K562 (cell line): ENCODE measurements at regions not wholly inside any gene's neighbourhood (a gene's known extent, or its start where the extent isn't known, plus 50 kb on each side); places are given as distances from the start of the nearest gene placed in this dataset.

Source experiments
- ATAC-seq: fragments of 200-7000 bp; cut with Tn5 transposase; 3 replicates; pipeline ENCODE4 v1.9.1; 2020; ENCODE audit warnings: moderate library complexity
- BruUV-seq: library from RNA; stranded (reverse); fragments of 400-500 nt; replicated peaks from 2 replicates; lab custom pipeline; 2021; lab: Mats Ljungman, UMichigan
- CTCF ChIA-PET: fragments of 300-600 bp; formaldehyde crosslinking; extraction: SDS; loops from one replicate; lab custom pipeline; 2021; ENCODE audit warnings: low intra/inter-chr PET ratio; lab: Yijun Ruan, JAX
- POLR2A ChIA-PET: fragments of 300-600, 350-650 bp; sonication (Branson Sonifier 250); formaldehyde crosslinking; extraction: SDS; loops from one replicate; lab custom pipeline; 2021; ENCODE audit warnings: antibody characterized with exemption, inconsistent platforms; lab: Yijun Ruan, JAX
- DNase-seq, 4 experiments: peaks; one replicate each; pipeline versions ENCODE4 v3.0.0 to v3.0.0-alpha.2; 2011 to 2018; ENCODE audit warnings: low spot score in 3 of 4, mixed read lengths in 3 of 4; ENCODE audit errors: extremely low read depth in 1 of 4
- FAIRE-seq: peaks from 2 replicates; lab custom pipeline; 2011; peaks lifted over from hg19 to GRCh38; lab: Jason Lieb, UNC
- H2AFZ ChIP-seq: 2 replicates; pipeline ENCODE4 v1.6.0; 2011; ENCODE audit warnings: low read depth, low read length, control low read depth, inconsistent platforms
- H3K27ac ChIP-seq: fragments of 200-600 bp; 3 replicates; pipeline ENCODE4 v1.8.0; 2011; ENCODE audit warnings: low read depth, mild to moderate bottlenecking, control low read depth, inconsistent platforms, low read length, moderate library complexity, mixed read lengths; ENCODE audit errors: extremely low read depth
- H3K27me3 ChIP-seq, 2 experiments: fragments of 300-600 bp in 1 of 2; 2 replicates in 1 of 2; 3 replicates in 1 of 2; pipeline versions ENCODE4 v1.6.0 to v1.8.0; 2011; ENCODE audit warnings: inconsistent platforms in 2 of 2, low read length in 2 of 2, mild to moderate bottlenecking in 1 of 2, mixed read lengths in 1 of 2, moderate library complexity in 1 of 2; ENCODE audit not compliant: control insufficient read depth in 2 of 2, insufficient read depth in 2 of 2
- H3K36me3 ChIP-seq: fragments of 300-600 bp; 3 replicates; pipeline ENCODE4 v1.8.0; 2011; ENCODE audit warnings: mild to moderate bottlenecking, low read length, inconsistent platforms; ENCODE audit not compliant: control insufficient read depth, insufficient read depth
- H3K4me1 ChIP-seq, 2 experiments: fragments of 200-600 bp in 1 of 2; replicated peaks in 1 of 2; 2 replicates in 1 of 2; 3 replicates in 1 of 2; pipeline versions ENCODE4 v1.5.1 to v1.8.0; 2011; ENCODE audit warnings: inconsistent platforms in 2 of 2, low read length in 2 of 2, mild to moderate bottlenecking in 1 of 2, mixed read lengths in 1 of 2, moderate library complexity in 1 of 2; ENCODE audit not compliant: control insufficient read depth in 2 of 2, insufficient read depth in 2 of 2
- H3K4me2 ChIP-seq: 2 replicates; pipeline ENCODE4 v1.6.1; 2011; ENCODE audit warnings: low read length, control low read depth, inconsistent platforms, mixed read lengths; ENCODE audit not compliant: insufficient read depth
- H3K4me3 ChIP-seq: fragments of 200-600 bp; sonication (generic), shearing (Covaris generic); 2 replicates; pipeline ENCODE4 v1.5.1; 2016; ENCODE audit warnings: control low read depth, inconsistent platforms
- H3K79me2 ChIP-seq: fragments of 200-600 bp; 3 replicates; pipeline ENCODE4 v1.8.0; 2011; ENCODE audit warnings: low read length, inconsistent platforms; ENCODE audit not compliant: control insufficient read depth, insufficient read depth
- H3K9ac ChIP-seq, 2 experiments: 2 replicates each; pipeline versions ENCODE4 v1.6.0 to v1.6.1; 2011; ENCODE audit warnings: low read depth in 2 of 2, low read length in 2 of 2, control low read depth in 1 of 2, inconsistent platforms in 1 of 2, mild to moderate bottlenecking in 1 of 2, mixed read lengths in 1 of 2; ENCODE audit not compliant: insufficient read depth in 1 of 2
- H3K9me1 ChIP-seq: one replicate; pipeline ENCODE4 v1.6.0; 2011; ENCODE audit warnings: inconsistent platforms, mild to moderate bottlenecking, low read length, moderate library complexity; ENCODE audit not compliant: control insufficient read depth, insufficient read depth
- H3K9me3 ChIP-seq: replicated peaks from 2 replicates; pipeline ENCODE4 v1.5.1; 2011; ENCODE audit warnings: low read depth, low read length, inconsistent platforms; ENCODE audit not compliant: control insufficient read depth, insufficient read depth
- H4K20me1 ChIP-seq: replicated peaks from 2 replicates; pipeline ENCODE4 v1.6.1; 2011; ENCODE audit warnings: low read length, inconsistent platforms, mixed read lengths; ENCODE audit not compliant: control insufficient read depth, insufficient read depth
- ERF ChIP-seq: fragments of 450-650 bp; formaldehyde crosslinking; IDR thresholded peaks from 2 replicates; pipeline ENCODE4 v1.4.0; 2020; ENCODE audit warnings: mild to moderate bottlenecking, mixed read lengths
- GABPB1 ChIP-seq: sonication (generic); formaldehyde crosslinking; IDR thresholded peaks from 2 replicates; pipeline ENCODE4 v1.8.0; 2022; ENCODE audit warnings: mild to moderate bottlenecking, missing genetic modification reagents
- GMEB1 ChIP-seq: fragments of 250-450 bp; sonication (Bioruptor Pico); IDR thresholded peaks from 2 replicates; pipeline ENCODE4 v1.4.0; 2020; ENCODE audit warnings: mild to moderate bottlenecking
- GTF3C2 ChIP-seq: IDR thresholded peaks from 3 replicates; pipeline ENCODE4 v1.6.1; 2011; ENCODE audit warnings: borderline replicate concordance, mild to moderate bottlenecking, moderate library complexity; ENCODE audit not compliant: insufficient read length; ENCODE audit errors: extremely low read depth
- HDAC3 ChIP-seq: fragments of 450-650 bp; IDR thresholded peaks from 2 replicates; pipeline ENCODE4 v1.6.1; 2018; ENCODE audit warnings: borderline replicate concordance, mild to moderate bottlenecking, moderate library complexity; ENCODE audit not compliant: partially characterized antibody
- HIVEP1 ChIP-seq: fragments of 250-450 bp; sonication (Bioruptor Pico); IDR thresholded peaks from 2 replicates; pipeline ENCODE4 v1.4.0; 2020; ENCODE audit warnings: mild to moderate bottlenecking
- HLTF ChIP-seq: fragments of 450-650 bp; IDR thresholded peaks from 2 replicates; pipeline ENCODE4 v1.6.1; 2016
- MYC ChIP-seq, 2 experiments: fragments of 250-450 bp in 1 of 2; sonication (Bioruptor Pico) in 1 of 2; IDR thresholded peaks; 2 replicates each; pipeline versions ENCODE4 v1.5.1 to v1.6.1; 2012 to 2021; ENCODE audit warnings: low read depth in 2 of 2, borderline replicate concordance in 1 of 2, improper control_type of control experiment in 1 of 2, low read length in 1 of 2, mild to moderate bottlenecking in 1 of 2, moderate library complexity in 1 of 2
- NBN ChIP-seq: fragments of 450-650 bp; IDR thresholded peaks from 2 replicates; pipeline ENCODE4 v1.6.1; 2016; ENCODE audit warnings: low read depth, mild to moderate bottlenecking
- SMARCE1 ChIP-seq: fragments of 450-650 bp; IDR thresholded peaks from 2 replicates; pipeline ENCODE4 v1.7.1; 2016; ENCODE audit warnings: mild to moderate bottlenecking
- THRAP3 ChIP-seq: fragments of 450-650 bp; IDR thresholded peaks from 2 replicates; pipeline ENCODE4 v1.6.1; 2016; ENCODE audit warnings: mild to moderate bottlenecking, inconsistent platforms, borderline replicate concordance
- ZNF316 ChIP-seq: fragments of 450-650 bp; IDR thresholded peaks from 2 replicates; pipeline ENCODE4 v1.6.1; 2016
- WGBS: fragments of 100-300 bp; shearing (Covaris generic); methylation state at CpG from one replicate; pipeline ENCODE4 v1.1.6; 2016; ENCODE audit warnings: low coverage, mixed read lengths; ENCODE audit not compliant: insufficient coverage; ENCODE audit errors: missing lambda C conversion rate; 5-methylcytosine and 5-hydroxymethylcytosine counted together
- in situ Hi-C: fragments of 300-500 bp; cut with MboI; formaldehyde crosslinking; loops from 4 replicates; pipeline ENCODE4 v1.15.0; 2018; ENCODE audit warnings: inconsistent platforms, mixed read lengths
- intact Hi-C: fragments of 100-400 bp; cut with micrococcal nuclease; formaldehyde crosslinking; loops from 2 replicates; pipeline ENCODE4 v1.14.2; 2022
- TF ChIP-seq, protein P1 (sequence below): fragments of 250-450 bp; sonication (Bioruptor Pico); IDR thresholded peaks from 2 replicates; pipeline ENCODE4 v1.8.0; 2021; ENCODE audit warnings: moderate library complexity, mild to moderate bottlenecking, inconsistent platforms

- TF ChIP-seq, protein P1, sequence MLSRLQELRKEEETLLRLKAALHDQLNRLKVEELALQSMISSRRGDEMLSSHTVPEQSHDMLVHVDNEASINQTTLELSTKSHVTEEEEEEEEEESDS (CRISPR knock-in tag): no peak
- no peak for TF ChIP-seq ERF
- TF ChIP-seq GABPB1 (CRISPR knock-in tag): no peak
- no peak for TF ChIP-seq THRAP3
These were observed 59.9 kb upstream of the POMGNT2 start (continued) for GRCh38 chr3:43165786-43166185.

- Histone ChIP-seq H3K4me1 (no peaks in the 10 kb centered on the region), H3K27ac (no peak overlapping the region), H3K36me3 (no peaks in the 10 kb centered on the region), H4K20me1 (no peaks in the 10 kb centered on the region), H3K4me2 (no peak overlapping the region), H3K79me2 (no peaks in the 10 kb centered on the region), H3K9me3 (peaks cover 2% of the 10 kb centered on the region; the same call in 1 of the 2 replicates), H3K9me1 (no peaks in the 10 kb centered on the region), H3K27me3 (peaks cover 2 to 22% of the 10 kb centered on the region in 2 experiments; a peak in 2 of 5 replicates), H2AFZ (no peak overlapping the region), H3K4me3 (no peak overlapping the region), H3K9ac (no peak overlapping the region)
- BruUV-seq: no TSS peak
- in situ Hi-C loops: no loop called here
- no peak for DNase-seq
- intact Hi-C loops: loop anchor here (5.0 kb wide), 1 partner anchor 473 kb away; no protein-coding TSS in a partner anchor
- CTCF ChIA-PET: no interaction called here
- POLR2A ChIA-PET: no interaction called here
- WGBS: 0% methylated on average over 9 of the region's 9 CpGs
- TF ChIP-seq GMEB1 (CRISPR knock-in tag): no peak
- no peak for TF ChIP-seq NBN
- TF ChIP-seq HIVEP1 (CRISPR knock-in tag): no peak
- no peak for TF ChIP-seq HDAC3
- no peak for TF ChIP-seq HLTF
- no peak for TF ChIP-seq SMARCE1
- TF ChIP-seq MYC (IDR thresholded peaks at IDR 0.05; ENCODE audit: low read depth, low read length): no peak
- TF ChIP-seq MYC (CRISPR knock-in tag; IDR thresholded peaks at IDR 0.05; ENCODE audit: borderline replicate concordance, low read depth): no peak
- no peak for TF ChIP-seq GTF3C2
- no peak for TF ChIP-seq ZNF316
- no peak for ATAC-seq
- no peak for FAIRE-seq
These were observed 58.1 kb upstream of the POMGNT2 start for GRCh38 chr3:43163895-43164493.
